Caco-2 (cell line): ENCODE measurements at regions not wholly inside any gene's neighbourhood (a gene's known extent, or its start where the extent isn't known, plus 50 kb on each side); places are given as distances from the start of the nearest gene placed in this dataset.

Experiments
- BruUV-seq: library from RNA; stranded (reverse); fragments of 400-500 nt; replicated peaks from 2 replicates; lab custom pipeline; 2021; lab: Mats Ljungman, UMichigan
- CTCF ChIA-PET: fragments of 300-600 bp; sonication (Branson Sonifier 250); formaldehyde crosslinking; loops from one replicate; lab custom pipeline; 2022; ENCODE audit warnings: antibody characterized with exemption; lab: Charles Lee
- POLR2A ChIA-PET: fragments of 300-600 bp; sonication (Branson Sonifier 250); formaldehyde crosslinking; loops from one replicate; lab custom pipeline; 2022; ENCODE audit warnings: antibody characterized with exemption; lab: Charles Lee
- DNase-seq, 2 experiments: peaks; one replicate each; pipeline versions ENCODE4 v3.0.0 to v3.0.0-alpha.2; 2020 to 2022
- H3K27me3 ChIP-seq: replicated peaks from 2 replicates; pipeline ENCODE4 v1.6.0; 2011; ENCODE audit warnings: low read length; ENCODE audit not compliant: control insufficient read depth, insufficient read depth
- H3K36me3 ChIP-seq: 2 replicates; pipeline ENCODE4 v1.5.1; 2011; ENCODE audit warnings: low read length; ENCODE audit not compliant: control insufficient read depth, insufficient read depth
- H3K4me1 ChIP-seq: fragments of 250-450 bp; sonication (Bioruptor Pico); 2 replicates; pipeline ENCODE4 v1.5.1; 2020; ENCODE audit warnings: mild to moderate bottlenecking
- H3K4me3 ChIP-seq: 2 replicates; pipeline ENCODE4 v1.5.1; 2011; ENCODE audit warnings: low read depth, mild to moderate bottlenecking, control low read depth, low read length
- H3K9me3 ChIP-seq: fragments of 250-450 bp; sonication (Bioruptor Pico); 2 replicates; pipeline ENCODE4 v1.5.1; 2020; ENCODE audit warnings: mild to moderate bottlenecking, moderate library complexity
- H3K27ac Mint-ChIP-seq: one replicate; pipeline ENCODE4 v1.8.0; 2022; ENCODE audit warnings: mixed read lengths; ENCODE audit not compliant: unreplicated experiment
- H3K27me3 Mint-ChIP-seq: one replicate; pipeline ENCODE4 v1.8.0; 2022; ENCODE audit warnings: mixed read lengths; ENCODE audit not compliant: insufficient read depth, unreplicated experiment
- H3K36me3 Mint-ChIP-seq: one replicate; pipeline ENCODE4 v1.8.0; 2022; ENCODE audit warnings: mild to moderate bottlenecking, mixed read lengths; ENCODE audit not compliant: insufficient read depth, unreplicated experiment
- H3K4me1 Mint-ChIP-seq: one replicate; pipeline ENCODE4 v1.8.0; 2022; ENCODE audit warnings: low read depth, mixed read lengths; ENCODE audit not compliant: unreplicated experiment
- H3K4me3 Mint-ChIP-seq: one replicate; pipeline ENCODE4 v1.8.0; 2022; ENCODE audit warnings: mild to moderate bottlenecking, moderate library complexity, mixed read lengths; ENCODE audit not compliant: unreplicated experiment
- H3K9me3 Mint-ChIP-seq: one replicate; pipeline ENCODE4 v1.8.0; 2022; ENCODE audit warnings: mixed read lengths; ENCODE audit not compliant: unreplicated experiment
- intact Hi-C: fragments of 100-400 bp; cut with micrococcal nuclease; formaldehyde crosslinking; loops from one replicate; pipeline ENCODE4 v1.10.0; 2022; ENCODE audit not compliant: unreplicated experiment
- TF ChIP-seq, protein P1 (sequence below), 2 experiments: fragments of 200-600 bp in 1 of 2; IDR thresholded peaks; 1 replicate in 1 of 2; 2 replicates in 1 of 2; pipeline versions ENCODE4 v1.5.1 to v1.8.0; 2011 to 2022; ENCODE audit warnings: antibody characterized with exemption in 1 of 2, control low read depth in 1 of 2, inconsistent platforms in 1 of 2, low read depth in 1 of 2, low read length in 1 of 2, mild to moderate bottlenecking in 1 of 2, moderate library complexity in 1 of 2; ENCODE audit not compliant: insufficient read depth in 1 of 2, severe bottlenecking in 1 of 2, unreplicated experiment in 1 of 2

DNA sequence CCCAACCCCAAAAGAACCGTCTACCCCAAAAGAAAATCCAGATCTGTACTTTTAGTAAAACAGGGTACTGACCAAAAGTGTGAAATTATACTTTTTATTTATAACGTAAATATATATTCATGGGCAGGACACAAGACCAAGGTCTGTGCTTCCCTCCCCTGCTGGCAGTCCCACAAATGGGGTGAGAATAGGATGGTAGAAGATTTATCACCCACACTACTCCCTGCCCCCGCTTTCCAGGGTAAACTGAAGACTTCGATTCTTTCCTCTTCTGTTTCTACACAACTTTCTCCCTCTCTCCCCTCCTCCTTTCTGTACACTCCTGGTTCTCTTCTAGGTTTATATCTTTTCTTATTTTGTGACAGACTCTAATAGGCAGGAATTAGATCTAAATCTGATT lies 79.7 kb downstream of the MDH1 start:
- no peaks in the 10 kb centered on the region for H3K9me3 ChIP-seq
- BruUV-seq = no TSS peak
- no peak overlapping the region for H3K4me3 Mint-ChIP-seq
- POLR2A ChIA-PET = no interaction called here
- peaks cover 3% of the 10 kb centered on the region for H3K4me1 Mint-ChIP-seq
- no peaks in the 10 kb centered on the region for H3K36me3 Mint-ChIP-seq
- intact Hi-C loops = no loop called here
- no peak overlapping the region for H3K4me3 ChIP-seq
- DNase-seq = no peak
- CTCF ChIA-PET = no interaction called here
- no peak overlapping the region for H3K27ac Mint-ChIP-seq
- no peaks in the 10 kb centered on the region for H3K36me3 ChIP-seq
- H3K27me3 ChIP-seq = no peaks in the 10 kb centered on the region
- TF ChIP-seq, protein P1, sequence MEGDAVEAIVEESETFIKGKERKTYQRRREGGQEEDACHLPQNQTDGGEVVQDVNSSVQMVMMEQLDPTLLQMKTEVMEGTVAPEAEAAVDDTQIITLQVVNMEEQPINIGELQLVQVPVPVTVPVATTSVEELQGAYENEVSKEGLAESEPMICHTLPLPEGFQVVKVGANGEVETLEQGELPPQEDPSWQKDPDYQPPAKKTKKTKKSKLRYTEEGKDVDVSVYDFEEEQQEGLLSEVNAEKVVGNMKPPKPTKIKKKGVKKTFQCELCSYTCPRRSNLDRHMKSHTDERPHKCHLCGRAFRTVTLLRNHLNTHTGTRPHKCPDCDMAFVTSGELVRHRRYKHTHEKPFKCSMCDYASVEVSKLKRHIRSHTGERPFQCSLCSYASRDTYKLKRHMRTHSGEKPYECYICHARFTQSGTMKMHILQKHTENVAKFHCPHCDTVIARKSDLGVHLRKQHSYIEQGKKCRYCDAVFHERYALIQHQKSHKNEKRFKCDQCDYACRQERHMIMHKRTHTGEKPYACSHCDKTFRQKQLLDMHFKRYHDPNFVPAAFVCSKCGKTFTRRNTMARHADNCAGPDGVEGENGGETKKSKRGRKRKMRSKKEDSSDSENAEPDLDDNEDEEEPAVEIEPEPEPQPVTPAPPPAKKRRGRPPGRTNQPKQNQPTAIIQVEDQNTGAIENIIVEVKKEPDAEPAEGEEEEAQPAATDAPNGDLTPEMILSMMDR (IDR thresholded peaks at IDR 0.05; ENCODE audit: insufficient read depth in 1 of 2, low read depth in 1 of 2, low read length in 1 of 2, severe bottlenecking in 1 of 2, unreplicated experiment in 1 of 2) = no peak
- H3K4me1 ChIP-seq = peaks cover under 1% of the 10 kb centered on the region; the same call in 1 of the 2 replicates
- no peaks in the 10 kb centered on the region for H3K9me3 Mint-ChIP-seq
- H3K27me3 Mint-ChIP-seq = no peaks in the 10 kb centered on the region

GRCh38 chr2:63669596-63669995 lies 80.8 kb downstream of the MDH1 start:
- ChIA-PET CTCF (no interaction called here), POLR2A (no interaction called here)
- BruUV-seq = no TSS peak
- TF ChIP-seq, protein P1 (IDR thresholded peaks at IDR 0.05; ENCODE audit: insufficient read depth in 1 of 2, low read depth in 1 of 2, low read length in 1 of 2, severe bottlenecking in 1 of 2, unreplicated experiment in 1 of 2) = no peak
- intact Hi-C loops = no loop called here
- Mint-ChIP-seq H3K4me1 (peaks cover 6% of the 10 kb centered on the region), H3K27me3 (no peaks in the 10 kb centered on the region), H3K36me3 (no peaks in the 10 kb centered on the region), H3K27ac (no peak overlapping the region), H3K9me3 (no peaks in the 10 kb centered on the region), H3K4me3 (no peak overlapping the region)
- H3K36me3 ChIP-seq = no peaks in the 10 kb centered on the region
- DNase-seq = no peak
- no peak overlapping the region for H3K4me3 ChIP-seq
- no peaks in the 10 kb centered on the region for H3K9me3 ChIP-seq
- no peaks in the 10 kb centered on the region for H3K27me3 ChIP-seq
- H3K4me1 ChIP-seq = no peaks in the 10 kb centered on the region

- intact Hi-C loops = no loop called here
- Histone ChIP-seq H3K27me3 (no peaks in the 10 kb centered on the region), H3K4me3 (no peak overlapping the region), H3K4me1 (no peaks in the 10 kb centered on the region), H3K9me3 (no peaks in the 10 kb centered on the region), H3K36me3 (no peaks in the 10 kb centered on the region)
- ChIA-PET POLR2A (interaction anchor here (0.6 kb wide), 2 partner anchors 15 to 169 kb away, joined by 3 to 4 read pairs; no protein-coding TSS in a partner anchor), CTCF (interaction anchor here (1.1 kb wide), 1 partner anchor 25 kb away, joined by 3 read pairs; no protein-coding TSS in a partner anchor)
- H3K4me3 Mint-ChIP-seq = no peak overlapping the region
- no peak for DNase-seq
- no peaks in the 10 kb centered on the region for H3K36me3 Mint-ChIP-seq
- H3K9me3 Mint-ChIP-seq = no peaks in the 10 kb centered on the region
- no peak overlapping the region for H3K27ac Mint-ChIP-seq
- TF ChIP-seq, protein P1 (IDR thresholded peaks at IDR 0.05; ENCODE audit: insufficient read depth in 1 of 2, low read depth in 1 of 2, low read length in 1 of 2, severe bottlenecking in 1 of 2, unreplicated experiment in 1 of 2) = no peak
- no TSS peak for BruUV-seq
- peaks cover 6% of the 10 kb centered on the region for H3K4me1 Mint-ChIP-seq
- H3K27me3 Mint-ChIP-seq = no peaks in the 10 kb centered on the region
Observed at GRCh38 chr2:63673865-63674533, 85.2 kb downstream of the MDH1 start.
